Spleen (tissue), 11 donors: ENCODE measurements at regions not wholly inside any gene's neighbourhood (a gene's known extent, or its start where the extent isn't known, plus 50 kb on each side); places are given as distances from the start of the nearest gene placed in this dataset.

Experiments
- DNase-seq: peaks from one replicate; pipeline ENCODE4 v3.0.0-alpha.2; 2020
- H3K27ac ChIP-seq, 8 donors: fragments of 200-600 bp; sonication (generic) in 7 of 8; 1 replicate in 4 of 8; 2 replicates in 4 of 8; pipeline versions ENCODE4 v1.5.0 to v1.8.0; 2016 to 2021; ENCODE audit warnings: inconsistent platforms in 4 of 8, mild to moderate bottlenecking in 4 of 8, moderate library complexity in 1 of 8
- H3K27me3 ChIP-seq, 7 donors: fragments of 200-600 bp; sonication (generic) in 6 of 7; replicated peaks in 1 of 7; 1 replicate in 4 of 7; 2 replicates in 3 of 7; pipeline versions ENCODE4 v1.5.0 to v1.8.0; 2016 to 2021; ENCODE audit warnings: inconsistent platforms in 3 of 7, mild to moderate bottlenecking in 1 of 7
- H3K36me3 ChIP-seq, 6 donors: fragments of 200-600 bp; sonication (generic) in 5 of 6; 1 replicate in 4 of 6; 2 replicates in 2 of 6; pipeline versions ENCODE4 v1.5.0 to v1.8.0; 2016 to 2021; ENCODE audit warnings: inconsistent platforms in 2 of 6
- H3K4me1 ChIP-seq, 6 donors: fragments of 200-600 bp; sonication (generic) in 5 of 6; 1 replicate in 3 of 6; 2 replicates in 3 of 6; pipeline versions ENCODE4 v1.5.0 to v1.8.0; 2016 to 2021; ENCODE audit warnings: inconsistent platforms in 3 of 6
- H3K4me3 ChIP-seq, 8 donors: fragments of 200-600 bp; sonication (generic) in 7 of 8; 1 replicate in 4 of 8; 2 replicates in 4 of 8; pipeline versions ENCODE4 v1.5.0 to v1.8.0; 2016 to 2021; ENCODE audit warnings: inconsistent platforms in 4 of 8, mild to moderate bottlenecking in 4 of 8, moderate library complexity in 2 of 8
- H3K9me3 ChIP-seq, 8 donors: fragments of 200-600 bp; sonication (generic) in 7 of 8; 1 replicate in 4 of 8; 2 replicates in 4 of 8; pipeline versions ENCODE4 v1.5.0 to v1.8.0; 2016 to 2021; ENCODE audit warnings: inconsistent platforms in 4 of 8
- CTCF ChIP-seq, 11 experiments: fragments of 200-600 bp in 7 of 11; fragments of 450-650 bp in 4 of 11; sonication (generic) in 4 of 11; IDR thresholded peaks in 8 of 11; conservative IDR thresholded peaks in 3 of 11; 1 replicate in 7 of 11; 2 replicates in 4 of 11; pipeline versions ENCODE4 v1.4.0 to v1.8.0; 2016 to 2021; ENCODE audit warnings: antibody characterized with exemption in 11 of 11, inconsistent platforms in 4 of 11, mild to moderate bottlenecking in 1 of 11
- POLR2A ChIP-seq, 3 donors: fragments of 450-650 bp; IDR thresholded peaks; one replicate each; pipeline ENCODE4 v1.5.1; 2017; ENCODE audit warnings: antibody characterized with exemption in 3 of 3, mild to moderate bottlenecking in 1 of 3
- POLR2AphosphoS5 ChIP-seq, 3 donors: sonication (generic); formaldehyde crosslinking; IDR thresholded peaks; one replicate each; pipeline ENCODE4 v1.5.1; 2017; ENCODE audit warnings: antibody characterized with exemption in 3 of 3
- WGBS, 5 donors: extraction: QIAGEN DNeasy Blood & Tissue Kit in 3 of 5; methylation state at CpG; one replicate each; pipeline versions ENCODE4 v1.1.5 to v1.1.7; 2013 to 2018; 5-methylcytosine and 5-hydroxymethylcytosine counted together
- intact Hi-C: fragments of 100-400 bp; cut with DNase I; formaldehyde crosslinking; loops from one replicate; pipeline ENCODE4 v1.15.0; 2023; ENCODE audit warnings: low total_unique reads
- donor health status: healthy with polysubstance abuse.
- donor health status: DM: no; HTN: no; CAD: no; lungs with moderate emphysema.
- donor health status: DM: no; HTN: no; CAD: no.
- donor health status: Bipolar disorder and iron deficiency.
- donor health status: healthy.
- donor health status: DM: no; HTN: no; CAD: no.
- donor health status: DM: yes; HTN: yes; CAD: no.

GRCh38 chrX:30156880-30157560, 58.3 kb upstream of the MAGEB2 start:
- no peak for DNase-seq
- Histone ChIP-seq H3K27ac (no peak overlapping the region), H3K27me3 (no peaks in the 10 kb centered on the region), H3K9me3 (no peaks in the 10 kb centered on the region), H3K36me3 (no peaks in the 10 kb centered on the region), H3K4me1 (no peaks in the 10 kb centered on the region), H3K4me3 (no peak overlapping the region)
- no peak for TF ChIP-seq POLR2AphosphoS5 (IDR thresholded peaks at IDR 0.05)
- no peak for TF ChIP-seq CTCF (IDR thresholded peaks at IDR 0.05 in 8 of 11, conservative IDR thresholded peaks at IDR 0.05 in 3 of 11)
- TF ChIP-seq POLR2A (IDR thresholded peaks at IDR 0.05), result no peak
- WGBS, 5 donors, result 57 to 82% (median 62%) methylated on average over 4 of the region's 4 CpGs
- intact Hi-C loops, result no loop called here

GRCh38 chrX:30161043-30161442, 54.3 kb upstream of the MAGEB2 start:
- H3K36me3 ChIP-seq, result no peaks in the 10 kb centered on the region
- intact Hi-C loops, result no loop called here
- H3K9me3 ChIP-seq, result no peaks in the 10 kb centered on the region
- TF ChIP-seq POLR2A (IDR thresholded peaks at IDR 0.05) (no peak), CTCF (IDR thresholded peaks at IDR 0.05 in 8 of 11, conservative IDR thresholded peaks at IDR 0.05 in 3 of 11) (no peak), POLR2AphosphoS5 (IDR thresholded peaks at IDR 0.05) (no peak)
- no peaks in the 10 kb centered on the region for H3K27me3 ChIP-seq
- no peak overlapping the region for H3K4me3 ChIP-seq
- 25 to 36% (median 26%) methylated on average over 3 of the region's 3 CpGs for WGBS, 5 donors
- H3K27ac ChIP-seq, result no peak overlapping the region
- H3K4me1 ChIP-seq, result no peaks in the 10 kb centered on the region
- DNase-seq, result no peak
